ENCODE measurements at regions not wholly inside any gene's neighbourhood (a gene's known extent, or its start where the extent isn't known, plus 50 kb on each side); places are given as distances from the start of the nearest gene placed in this dataset.

DNA sequence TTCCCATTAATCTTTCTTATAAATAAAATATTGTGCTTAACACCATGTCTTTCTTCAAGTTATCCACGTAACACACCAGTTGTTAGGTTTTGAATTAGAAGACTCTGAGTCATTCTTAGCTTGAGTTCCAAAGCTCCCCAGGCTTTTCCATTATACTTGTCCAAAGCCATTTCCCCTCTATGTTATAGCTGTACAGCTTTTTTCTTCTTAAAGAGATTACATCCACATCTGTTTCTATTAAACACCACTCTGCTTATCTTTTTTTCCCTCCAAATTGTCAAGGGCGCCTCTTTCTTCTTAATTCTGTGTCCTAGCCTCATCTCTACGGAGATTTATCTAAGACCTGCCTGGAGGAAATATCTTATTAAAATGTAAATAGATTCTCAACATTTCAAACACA lies 139.4 kb upstream of the CPHXL start:
- TF ChIP-seq, protein P1, sequence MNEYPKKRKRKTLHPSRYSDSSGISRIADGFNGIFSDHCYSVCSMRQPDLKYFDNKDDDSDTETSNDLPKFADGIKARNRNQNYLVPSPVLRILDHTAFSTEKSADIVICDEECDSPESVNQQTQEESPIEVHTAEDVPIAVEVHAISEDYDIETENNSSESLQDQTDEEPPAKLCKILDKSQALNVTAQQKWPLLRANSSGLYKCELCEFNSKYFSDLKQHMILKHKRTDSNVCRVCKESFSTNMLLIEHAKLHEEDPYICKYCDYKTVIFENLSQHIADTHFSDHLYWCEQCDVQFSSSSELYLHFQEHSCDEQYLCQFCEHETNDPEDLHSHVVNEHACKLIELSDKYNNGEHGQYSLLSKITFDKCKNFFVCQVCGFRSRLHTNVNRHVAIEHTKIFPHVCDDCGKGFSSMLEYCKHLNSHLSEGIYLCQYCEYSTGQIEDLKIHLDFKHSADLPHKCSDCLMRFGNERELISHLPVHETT (CRISPR knock-in tag; conservative IDR thresholded peaks at IDR 0.05): no peak
- TF ChIP-seq, protein P2, sequence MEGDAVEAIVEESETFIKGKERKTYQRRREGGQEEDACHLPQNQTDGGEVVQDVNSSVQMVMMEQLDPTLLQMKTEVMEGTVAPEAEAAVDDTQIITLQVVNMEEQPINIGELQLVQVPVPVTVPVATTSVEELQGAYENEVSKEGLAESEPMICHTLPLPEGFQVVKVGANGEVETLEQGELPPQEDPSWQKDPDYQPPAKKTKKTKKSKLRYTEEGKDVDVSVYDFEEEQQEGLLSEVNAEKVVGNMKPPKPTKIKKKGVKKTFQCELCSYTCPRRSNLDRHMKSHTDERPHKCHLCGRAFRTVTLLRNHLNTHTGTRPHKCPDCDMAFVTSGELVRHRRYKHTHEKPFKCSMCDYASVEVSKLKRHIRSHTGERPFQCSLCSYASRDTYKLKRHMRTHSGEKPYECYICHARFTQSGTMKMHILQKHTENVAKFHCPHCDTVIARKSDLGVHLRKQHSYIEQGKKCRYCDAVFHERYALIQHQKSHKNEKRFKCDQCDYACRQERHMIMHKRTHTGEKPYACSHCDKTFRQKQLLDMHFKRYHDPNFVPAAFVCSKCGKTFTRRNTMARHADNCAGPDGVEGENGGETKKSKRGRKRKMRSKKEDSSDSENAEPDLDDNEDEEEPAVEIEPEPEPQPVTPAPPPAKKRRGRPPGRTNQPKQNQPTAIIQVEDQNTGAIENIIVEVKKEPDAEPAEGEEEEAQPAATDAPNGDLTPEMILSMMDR (CRISPR knock-in tag; IDR thresholded peaks at IDR 0.05): no peak
- TF ChIP-seq ZFP37 (CRISPR knock-in tag; IDR thresholded peaks at IDR 0.05; ENCODE audit: borderline replicate concordance) (no peak), ZNF274 (CRISPR knock-in tag; IDR thresholded peaks at IDR 0.05) (no peak), FOXM1 (CRISPR knock-in tag; IDR thresholded peaks at IDR 0.05) (no peak), CREM (IDR thresholded peaks at IDR 0.05) (no peak), CREM (CRISPR knock-in tag; IDR thresholded peaks at IDR 0.05) (no peak), ZBTB21 (CRISPR knock-in tag; IDR thresholded peaks at IDR 0.05) (no peak), HNRNPUL1 (IDR thresholded peaks at IDR 0.05; ENCODE audit: low read depth, low read length) (no peak), SRF (IDR thresholded peaks at IDR 0.05; ENCODE audit: low read depth, low read length) (no peak), ZNF552 (CRISPR knock-in tag; IDR thresholded peaks at IDR 0.05; ENCODE audit: borderline replicate concordance) (no peak)
- TF ChIP-seq, protein P3, sequence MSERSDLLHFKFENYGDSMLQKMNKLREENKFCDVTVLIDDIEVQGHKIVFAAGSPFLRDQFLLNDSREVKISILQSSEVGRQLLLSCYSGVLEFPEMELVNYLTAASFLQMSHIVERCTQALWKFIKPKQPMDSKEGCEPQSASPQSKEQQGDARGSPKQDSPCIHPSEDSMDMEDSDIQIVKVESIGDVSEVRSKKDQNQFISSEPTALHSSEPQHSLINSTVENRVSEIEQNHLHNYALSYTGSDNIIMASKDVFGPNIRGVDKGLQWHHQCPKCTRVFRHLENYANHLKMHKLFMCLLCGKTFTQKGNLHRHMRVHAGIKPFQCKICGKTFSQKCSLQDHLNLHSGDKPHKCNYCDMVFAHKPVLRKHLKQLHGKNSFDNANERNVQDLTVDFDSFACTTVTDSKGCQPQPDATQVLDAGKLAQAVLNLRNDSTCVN (CRISPR knock-in tag; IDR thresholded peaks at IDR 0.05; ENCODE audit: borderline replicate concordance): no peak

Data from HepG2 (cell line).